22Rv1 (cell line): ENCODE measurements at regions not wholly inside any gene's neighbourhood (a gene's known extent, or its start where the extent isn't known, plus 50 kb on each side); places are given as distances from the start of the nearest gene placed in this dataset.

Source experiments
- ZFX ChIP-seq: fragments of 450-650 bp; IDR thresholded peaks from 2 replicates; pipeline ENCODE4 v1.6.1; 2017; ENCODE audit warnings: antibody characterized with exemption, borderline replicate concordance
- TF ChIP-seq, protein P1 (sequence below): fragments of 450-650 bp; IDR thresholded peaks from 2 replicates; pipeline ENCODE4 v1.5.1; 2017; ENCODE audit warnings: mild to moderate bottlenecking

DNA sequence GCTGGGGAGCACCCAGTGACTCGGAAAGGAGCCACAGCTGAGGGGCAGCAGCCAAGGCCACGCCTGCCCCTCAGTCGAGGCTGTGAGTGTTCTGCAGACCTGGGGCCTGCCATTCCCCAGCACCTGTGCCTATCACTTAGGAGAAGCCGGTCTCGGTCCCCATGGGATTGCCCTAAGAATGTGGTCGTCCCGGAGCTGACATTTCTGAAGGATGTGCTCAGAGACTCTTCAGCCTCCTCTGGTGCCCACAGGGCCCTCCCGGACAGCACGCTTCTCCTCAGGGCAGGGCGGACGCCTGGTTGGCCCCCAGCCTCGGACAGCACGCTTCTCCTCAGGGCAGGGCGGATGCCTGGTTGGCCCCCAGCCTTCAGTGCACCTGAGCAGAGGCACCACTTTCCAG lies 223.9 kb downstream of the ERMARD start:
- TF ChIP-seq, protein P1, sequence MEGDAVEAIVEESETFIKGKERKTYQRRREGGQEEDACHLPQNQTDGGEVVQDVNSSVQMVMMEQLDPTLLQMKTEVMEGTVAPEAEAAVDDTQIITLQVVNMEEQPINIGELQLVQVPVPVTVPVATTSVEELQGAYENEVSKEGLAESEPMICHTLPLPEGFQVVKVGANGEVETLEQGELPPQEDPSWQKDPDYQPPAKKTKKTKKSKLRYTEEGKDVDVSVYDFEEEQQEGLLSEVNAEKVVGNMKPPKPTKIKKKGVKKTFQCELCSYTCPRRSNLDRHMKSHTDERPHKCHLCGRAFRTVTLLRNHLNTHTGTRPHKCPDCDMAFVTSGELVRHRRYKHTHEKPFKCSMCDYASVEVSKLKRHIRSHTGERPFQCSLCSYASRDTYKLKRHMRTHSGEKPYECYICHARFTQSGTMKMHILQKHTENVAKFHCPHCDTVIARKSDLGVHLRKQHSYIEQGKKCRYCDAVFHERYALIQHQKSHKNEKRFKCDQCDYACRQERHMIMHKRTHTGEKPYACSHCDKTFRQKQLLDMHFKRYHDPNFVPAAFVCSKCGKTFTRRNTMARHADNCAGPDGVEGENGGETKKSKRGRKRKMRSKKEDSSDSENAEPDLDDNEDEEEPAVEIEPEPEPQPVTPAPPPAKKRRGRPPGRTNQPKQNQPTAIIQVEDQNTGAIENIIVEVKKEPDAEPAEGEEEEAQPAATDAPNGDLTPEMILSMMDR, result no peak
- TF ChIP-seq ZFX, result no peak
